ENCODE measurements at regions not wholly inside any gene's neighbourhood (a gene's known extent, or its start where the extent isn't known, plus 50 kb on each side); places are given as distances from the start of the nearest gene placed in this dataset.

DNA sequence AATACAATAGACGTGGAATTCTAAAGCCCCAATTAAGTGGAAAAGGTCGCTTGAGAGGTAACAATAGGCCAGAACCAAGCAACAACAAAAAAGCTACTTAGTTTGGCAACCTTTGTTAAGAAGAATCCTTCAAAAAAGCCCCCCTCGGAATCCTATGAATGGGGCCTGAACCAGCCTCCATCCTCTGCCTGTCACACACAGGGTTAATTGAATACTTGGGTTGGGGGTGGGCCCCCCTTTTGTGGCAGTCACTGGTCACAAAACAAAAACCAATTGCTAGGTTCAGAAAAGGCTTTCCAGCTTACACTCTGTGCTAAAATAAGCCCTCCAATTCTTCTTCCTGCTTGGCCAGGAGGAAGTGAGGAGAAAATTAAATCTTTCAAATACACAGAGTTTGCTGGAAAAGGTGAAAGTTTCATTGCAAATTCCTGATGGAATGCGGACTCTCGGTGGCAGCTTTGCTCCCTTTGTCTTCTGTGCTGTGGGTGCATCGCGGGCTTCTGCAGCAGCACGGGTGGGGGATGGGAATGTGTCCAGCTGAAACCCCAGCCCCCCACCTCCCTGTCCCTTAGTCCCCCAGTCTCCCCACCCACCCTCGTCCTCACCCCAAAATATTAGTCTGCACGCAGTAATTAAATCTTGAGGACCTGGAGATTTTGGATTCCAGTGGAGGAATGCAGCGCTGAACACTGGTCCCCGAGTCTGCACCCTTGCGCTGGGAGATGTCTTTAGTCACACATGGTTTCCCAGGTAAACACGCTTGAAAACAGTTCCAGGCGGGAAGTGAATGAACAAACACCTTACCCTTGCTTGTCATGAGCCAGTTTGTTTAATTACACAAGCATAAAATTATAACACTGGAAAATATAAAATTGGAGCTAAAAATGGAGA lies 254.3 kb downstream of the SOX11 start:
- Histone ChIP-seq H3K9me1 (ENCODE audit: control insufficient read depth, extremely low read depth, insufficient read depth, low read length) (no peaks in the 10 kb centered on the region), H3K9me3 (ENCODE audit: control insufficient read depth, low read depth, low read length) (peaks cover 4% of the 10 kb centered on the region), H3K9ac (ENCODE audit: control insufficient read depth, extremely low read depth, insufficient read depth, low read length) (no peak overlapping the region), H3K4me3 (ENCODE audit: control insufficient read depth in 2 of 3, extremely low read depth in 1 of 3, insufficient read depth in 2 of 3, low read depth in 1 of 3, low read length in 3 of 3) (no peak overlapping the region), H2AFZ (ENCODE audit: control insufficient read depth, low read length) (no peak overlapping the region), H4K20me1 (ENCODE audit: control insufficient read depth, extremely low read depth, insufficient read depth, low read length) (no peaks in the 10 kb centered on the region), H3K27me3 (ENCODE audit: control insufficient read depth, extremely low read depth, insufficient read depth, low read length) (no peaks in the 10 kb centered on the region), H3K4me2 (ENCODE audit: control insufficient read depth, extremely low read depth, insufficient read depth, low read depth, low read length) (no peak overlapping the region), H3K36me3 (ENCODE audit: control insufficient read depth in 2 of 2, extremely low read depth in 1 of 2, insufficient read depth in 2 of 2, low read length in 2 of 2) (no peaks in the 10 kb centered on the region), H3K4me1 (ENCODE audit: control insufficient read depth, extremely low read depth, insufficient read depth, low read length) (no peaks in the 10 kb centered on the region), H3K27ac (ENCODE audit: control insufficient read depth, insufficient read depth, low read length) (no peak overlapping the region), H3K79me2 (ENCODE audit: control insufficient read depth, insufficient read depth, low read length) (no peaks in the 10 kb centered on the region)
- FAIRE-seq (no peak), DNase-seq (ENCODE audit: low read depth, low spot score) (no peak)
- TF ChIP-seq EZH2 (IDR thresholded peaks at IDR 0.05; ENCODE audit: low read length) = no peak
- TF ChIP-seq, protein P1, sequence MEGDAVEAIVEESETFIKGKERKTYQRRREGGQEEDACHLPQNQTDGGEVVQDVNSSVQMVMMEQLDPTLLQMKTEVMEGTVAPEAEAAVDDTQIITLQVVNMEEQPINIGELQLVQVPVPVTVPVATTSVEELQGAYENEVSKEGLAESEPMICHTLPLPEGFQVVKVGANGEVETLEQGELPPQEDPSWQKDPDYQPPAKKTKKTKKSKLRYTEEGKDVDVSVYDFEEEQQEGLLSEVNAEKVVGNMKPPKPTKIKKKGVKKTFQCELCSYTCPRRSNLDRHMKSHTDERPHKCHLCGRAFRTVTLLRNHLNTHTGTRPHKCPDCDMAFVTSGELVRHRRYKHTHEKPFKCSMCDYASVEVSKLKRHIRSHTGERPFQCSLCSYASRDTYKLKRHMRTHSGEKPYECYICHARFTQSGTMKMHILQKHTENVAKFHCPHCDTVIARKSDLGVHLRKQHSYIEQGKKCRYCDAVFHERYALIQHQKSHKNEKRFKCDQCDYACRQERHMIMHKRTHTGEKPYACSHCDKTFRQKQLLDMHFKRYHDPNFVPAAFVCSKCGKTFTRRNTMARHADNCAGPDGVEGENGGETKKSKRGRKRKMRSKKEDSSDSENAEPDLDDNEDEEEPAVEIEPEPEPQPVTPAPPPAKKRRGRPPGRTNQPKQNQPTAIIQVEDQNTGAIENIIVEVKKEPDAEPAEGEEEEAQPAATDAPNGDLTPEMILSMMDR (optimal IDR thresholded peaks at IDR 0.05 in 1 of 3, IDR thresholded peaks at IDR 0.05 in 1 of 3, conservative IDR thresholded peaks at IDR 0.05 in 1 of 3; ENCODE audit: extremely low read depth in 1 of 3, insufficient read depth in 2 of 3, low read length in 3 of 3) = no peak
- dilution Hi-C loops (cut with MboI; ENCODE audit: extremely low pct_ligation_motif_present, low sequenced_read_pairs) = no loop called here

DNA sequence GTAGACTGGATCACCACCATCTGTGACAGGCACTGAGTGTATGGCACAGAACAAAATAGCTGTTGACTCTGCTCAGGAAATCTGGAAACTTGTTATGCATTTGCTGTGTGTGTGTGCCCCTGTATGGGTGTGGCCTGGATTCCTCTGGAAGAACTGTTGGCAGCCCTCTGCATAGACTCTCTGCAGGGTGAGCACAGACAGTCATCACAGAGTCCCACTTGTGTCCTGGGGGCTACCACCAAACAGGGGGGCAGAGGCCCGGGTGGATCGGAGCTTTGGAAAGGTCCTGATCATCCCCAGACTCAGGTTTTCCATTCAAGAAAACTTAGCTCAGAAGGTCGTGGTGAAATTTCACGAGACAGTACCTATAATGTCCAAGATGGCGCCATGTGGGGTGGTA lies 258.6 kb downstream of the SOX11 start:
- FAIRE-seq (no peak), DNase-seq (ENCODE audit: low read depth, low spot score) (no peak)
- Histone ChIP-seq H3K9me3 (ENCODE audit: control insufficient read depth, low read depth, low read length) (peaks cover 4% of the 10 kb centered on the region), H3K27me3 (ENCODE audit: control insufficient read depth, extremely low read depth, insufficient read depth, low read length) (no peaks in the 10 kb centered on the region), H3K27ac (ENCODE audit: control insufficient read depth, insufficient read depth, low read length) (no peak overlapping the region), H4K20me1 (ENCODE audit: control insufficient read depth, extremely low read depth, insufficient read depth, low read length) (no peaks in the 10 kb centered on the region), H3K36me3 (ENCODE audit: control insufficient read depth in 2 of 2, extremely low read depth in 1 of 2, insufficient read depth in 2 of 2, low read length in 2 of 2) (no peaks in the 10 kb centered on the region), H3K9ac (ENCODE audit: control insufficient read depth, extremely low read depth, insufficient read depth, low read length) (no peak overlapping the region), H2AFZ (ENCODE audit: control insufficient read depth, low read length) (no peak overlapping the region), H3K79me2 (ENCODE audit: control insufficient read depth, insufficient read depth, low read length) (no peaks in the 10 kb centered on the region), H3K4me3 (ENCODE audit: control insufficient read depth in 2 of 3, extremely low read depth in 1 of 3, insufficient read depth in 2 of 3, low read depth in 1 of 3, low read length in 3 of 3) (no peak overlapping the region), H3K9me1 (ENCODE audit: control insufficient read depth, extremely low read depth, insufficient read depth, low read length) (no peaks in the 10 kb centered on the region), H3K4me1 (ENCODE audit: control insufficient read depth, extremely low read depth, insufficient read depth, low read length) (no peaks in the 10 kb centered on the region), H3K4me2 (ENCODE audit: control insufficient read depth, extremely low read depth, insufficient read depth, low read depth, low read length) (no peak overlapping the region)
- dilution Hi-C loops (cut with MboI; ENCODE audit: extremely low pct_ligation_motif_present, low sequenced_read_pairs) = no loop called here
- TF ChIP-seq, protein P1 (optimal IDR thresholded peaks at IDR 0.05 in 1 of 3, IDR thresholded peaks at IDR 0.05 in 1 of 3, conservative IDR thresholded peaks at IDR 0.05 in 1 of 3; ENCODE audit: extremely low read depth in 1 of 3, insufficient read depth in 2 of 3, low read length in 3 of 3) = no peak
- no peak for TF ChIP-seq EZH2 (IDR thresholded peaks at IDR 0.05; ENCODE audit: low read length)
